AG04450 (cell line): ENCODE measurements at regions not wholly inside any gene's neighbourhood (a gene's known extent, or its start where the extent isn't known, plus 50 kb on each side); places are given as distances from the start of the nearest gene placed in this dataset.

Experiments used
- CTCF ChIA-PET: fragments of 300-600, 350-600 bp; formaldehyde crosslinking; extraction: SDS; loops from one replicate; lab custom pipeline; 2022; ENCODE audit warnings: antibody characterized with exemption, inconsistent platforms; lab: Charles Lee
- POLR2A ChIA-PET: fragments of 350-600 bp; formaldehyde crosslinking; extraction: SDS; loops from one replicate; lab custom pipeline; 2021; ENCODE audit warnings: antibody characterized with exemption, inconsistent platforms; lab: Yijun Ruan, JAX
- DNase-seq: peaks from one replicate; pipeline ENCODE4 v3.0.0-alpha.2; 2011; ENCODE audit warnings: low read depth, low spot score
- H3K27ac ChIP-seq: one replicate; pipeline ENCODE4 v1.5.1; 2012; ENCODE audit warnings: low read depth, low read length, control low read depth
- H3K27me3 ChIP-seq: one replicate; pipeline ENCODE4 v1.6.0; 2012; ENCODE audit warnings: low read length; ENCODE audit not compliant: control insufficient read depth, insufficient read depth
- H3K4me3 ChIP-seq: 2 replicates; pipeline ENCODE4 v1.5.1; 2011; ENCODE audit warnings: mild to moderate bottlenecking, low read depth, low read length, control low read depth
- H3K9me3 ChIP-seq: 2 replicates; pipeline ENCODE4 v1.5.1; 2012; ENCODE audit warnings: low read length; ENCODE audit not compliant: control insufficient read depth, insufficient read depth
- CTCF ChIP-seq: IDR thresholded peaks from 2 replicates; pipeline ENCODE4 v1.5.1; 2011; ENCODE audit warnings: low read depth, low read length, control low read depth, inconsistent platforms

DNA sequence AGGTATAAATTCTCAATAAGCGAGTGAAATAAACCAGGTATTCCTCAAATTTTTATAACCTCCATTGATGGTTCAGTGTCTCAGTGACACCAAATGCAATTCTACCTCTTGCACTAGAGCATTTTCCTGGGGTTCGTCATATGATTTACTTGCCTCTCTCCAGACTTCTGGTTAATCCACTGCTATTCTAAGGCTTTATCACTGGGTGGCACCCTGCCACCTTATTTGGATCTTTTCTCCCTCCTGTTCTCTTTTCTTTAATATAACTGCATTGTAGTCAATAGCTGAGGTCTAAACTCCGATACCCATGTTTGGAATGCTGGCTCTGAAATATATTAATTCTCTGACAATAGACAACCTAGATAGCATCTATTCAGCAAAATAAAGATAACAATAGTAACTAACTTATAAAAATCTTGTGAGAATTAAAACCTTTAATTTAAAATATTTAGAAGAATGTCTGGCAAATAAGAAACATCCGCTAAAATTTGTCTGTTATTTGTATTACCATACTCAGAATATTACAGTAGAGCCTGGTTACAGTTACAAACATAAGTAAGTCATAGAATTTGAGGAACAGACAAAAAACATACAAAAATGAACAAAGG is 436.4 kb downstream of the PLA2G4A start:
- TF ChIP-seq CTCF, result peak; percentile 67
- POLR2A ChIA-PET, result no interaction called here
- DNase-seq, result peak; percentile 55

GRCh38 chr1:187266051-187266450 is 437.3 kb downstream of the PLA2G4A start:
- POLR2A ChIA-PET, result no interaction called here
- TF ChIP-seq CTCF, result no peak
- H3K9me3 ChIP-seq, result no peaks in the 10 kb centered on the region
- no peak for DNase-seq
- H3K4me3 ChIP-seq, result no peak overlapping the region
- CTCF ChIA-PET, result interaction anchor here (1.0 to 2.0 kb wide), 5 partner anchors 10 to 658 kb away, joined by 3 to 16 read pairs (median 4); no protein-coding TSS in a partner anchor
- H3K27ac ChIP-seq, result no peak overlapping the region
- no peaks in the 10 kb centered on the region for H3K27me3 ChIP-seq

More for the DNA sequence above, 436.4 kb downstream of the PLA2G4A start:
- no peak overlapping the region for H3K27ac ChIP-seq
- CTCF ChIA-PET, result interaction anchor here (0.6 to 2.0 kb wide), 14 partner anchors 11 to 1340 kb away, joined by 3 to 16 read pairs (median 3); no protein-coding TSS in a partner anchor
- no peaks in the 10 kb centered on the region for H3K9me3 ChIP-seq
- H3K27me3 ChIP-seq, result no peaks in the 10 kb centered on the region
- no peak overlapping the region for H3K4me3 ChIP-seq

DNA sequence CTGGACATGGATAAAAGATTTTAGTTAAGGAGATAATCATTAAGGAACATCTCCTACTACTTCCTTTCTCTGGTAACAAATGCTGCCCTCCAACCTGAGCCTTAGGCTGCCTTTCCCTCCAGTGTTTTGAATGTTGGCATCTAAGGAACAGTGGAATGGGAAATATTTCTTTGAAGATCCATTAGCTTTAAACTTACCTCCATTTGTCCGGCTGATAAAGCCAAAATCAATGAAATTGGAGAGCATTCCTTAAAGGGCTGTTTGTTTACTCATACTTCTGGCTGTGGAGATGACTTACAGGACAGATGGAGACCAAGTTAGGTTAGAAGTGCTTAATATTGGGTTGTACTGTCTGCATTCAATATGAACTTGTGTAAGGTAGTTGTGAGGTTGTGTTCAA is 439.1 kb downstream of the PLA2G4A start:
- Histone ChIP-seq H3K27me3 (no peaks in the 10 kb centered on the region), H3K4me3 (no peak overlapping the region), H3K9me3 (no peaks in the 10 kb centered on the region), H3K27ac (no peak overlapping the region)
- no peak for DNase-seq
- ChIA-PET POLR2A (no interaction called here), CTCF (no interaction called here)
- no peak for TF ChIP-seq CTCF

DNA sequence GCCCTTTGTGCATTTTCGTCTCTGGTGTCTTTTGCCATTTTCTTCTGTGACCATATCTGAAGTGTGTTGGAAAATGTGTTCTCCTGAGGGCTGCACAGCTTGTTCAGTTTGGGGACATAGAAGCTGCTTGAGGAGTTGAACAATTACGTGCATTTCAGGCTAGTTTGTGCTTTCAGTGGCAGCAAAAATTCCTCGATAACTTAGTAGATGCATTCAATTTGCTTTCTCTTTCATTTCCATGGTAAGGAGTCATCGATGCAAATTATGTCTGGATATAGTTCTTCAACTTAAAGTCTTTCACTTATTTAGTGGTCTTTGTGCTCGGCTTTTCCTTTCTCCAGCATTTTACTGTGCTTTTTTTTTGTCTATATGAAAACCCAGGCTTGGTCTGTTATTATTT is 441.5 kb downstream of the PLA2G4A start:
- no peak overlapping the region for H3K4me3 ChIP-seq
- DNase-seq, result no peak
- CTCF ChIA-PET, result no interaction called here
- no peaks in the 10 kb centered on the region for H3K9me3 ChIP-seq
- TF ChIP-seq CTCF, result no peak
- H3K27me3 ChIP-seq, result no peaks in the 10 kb centered on the region
- POLR2A ChIA-PET, result no interaction called here
- no peak overlapping the region for H3K27ac ChIP-seq

GRCh38 chr1:187275346-187275745 is 446.6 kb downstream of the PLA2G4A start:
- Histone ChIP-seq H3K27me3 (no peaks in the 10 kb centered on the region), H3K9me3 (no peaks in the 10 kb centered on the region), H3K4me3 (no peak overlapping the region), H3K27ac (no peak overlapping the region)
- POLR2A ChIA-PET, result no interaction called here
- DNase-seq, result no peak
- TF ChIP-seq CTCF, result no peak
- CTCF ChIA-PET, result interaction anchor here (3.0 kb wide), 1 partner anchor 10 kb away, joined by 16 read pairs; no protein-coding TSS in a partner anchor
